MM.1S (cell line): ENCODE measurements at regions not wholly inside any gene's neighbourhood (a gene's known extent, or its start where the extent isn't known, plus 50 kb on each side); places are given as distances from the start of the nearest gene placed in this dataset.

Experiments
- DNase-seq: peaks from one replicate; pipeline ENCODE4 v3.0.0-alpha.2; 2015
- H2AFZ ChIP-seq: fragments of 300-600 bp; sonication (generic); 2 replicates; pipeline ENCODE4 v1.6.0; 2016; ENCODE audit warnings: antibody characterized with exemption, low read length
- H3F3A ChIP-seq: fragments of 300-600 bp; sonication (generic); 2 replicates; pipeline ENCODE4 v1.6.1; 2016; ENCODE audit warnings: mild to moderate bottlenecking, antibody characterized with exemption, low read length, moderate library complexity, mixed read lengths; ENCODE audit not compliant: insufficient read depth
- H3K27ac ChIP-seq: fragments of 300-600 bp; sonication (generic); 2 replicates; pipeline ENCODE4 v1.5.1; 2016; ENCODE audit warnings: mild to moderate bottlenecking, low read length
- H3K27me3 ChIP-seq: fragments of 300-600 bp; sonication (generic); replicated peaks from 2 replicates; pipeline ENCODE4 v1.6.0; 2016; ENCODE audit warnings: low read length; ENCODE audit not compliant: insufficient read depth
- H3K36me3 ChIP-seq: fragments of 300-600 bp; sonication (generic); replicated peaks from 2 replicates; pipeline ENCODE4 v1.6.1; 2016; ENCODE audit warnings: mild to moderate bottlenecking, low read length, mixed read lengths; ENCODE audit not compliant: insufficient read depth
- H3K4me1 ChIP-seq: fragments of 300-600 bp; sonication (generic); 2 replicates; pipeline ENCODE4 v1.6.1; 2016; ENCODE audit warnings: low read length, mixed read lengths
- H3K4me2 ChIP-seq: fragments of 300-600 bp; sonication (generic); 2 replicates; pipeline ENCODE4 v1.6.0; 2016; ENCODE audit warnings: low read depth, low read length
- H3K4me3 ChIP-seq: fragments of 300-600 bp; sonication (generic); 2 replicates; pipeline ENCODE4 v1.5.1; 2016; ENCODE audit warnings: low read length, mixed read lengths
- H3K79me2 ChIP-seq: fragments of 300-600 bp; sonication (generic); 2 replicates; pipeline ENCODE4 v1.6.1; 2016; ENCODE audit warnings: mixed run types, low read length, mixed read lengths
- H3K9ac ChIP-seq: fragments of 300-600 bp; sonication (generic); 2 replicates; pipeline ENCODE4 v1.6.1; 2016; ENCODE audit warnings: low read length, mixed read lengths
- H3K9me2 ChIP-seq: fragments of 300-600 bp; sonication (generic); replicated peaks from 2 replicates; pipeline ENCODE4 v1.6.1; 2016; ENCODE audit warnings: mild to moderate bottlenecking, low read length, mixed read lengths; ENCODE audit not compliant: insufficient read depth
- H3K9me3 ChIP-seq: fragments of 300-600 bp; sonication (generic); replicated peaks from 2 replicates; pipeline ENCODE4 v1.6.1; 2016; ENCODE audit warnings: mild to moderate bottlenecking, low read length, mixed read lengths; ENCODE audit not compliant: insufficient read depth
- H4K20me1 ChIP-seq: fragments of 300-600 bp; sonication (generic); 2 replicates; pipeline ENCODE4 v1.6.1; 2016; ENCODE audit warnings: mild to moderate bottlenecking, low read length, moderate library complexity, mixed read lengths; ENCODE audit not compliant: insufficient read depth
- EZH2 ChIP-seq: fragments of 300-600 bp; sonication (generic); optimal IDR thresholded peaks from 2 replicates; pipeline ENCODE3; 2017; ENCODE audit warnings: low read depth, mild to moderate bottlenecking, antibody characterized with exemption, low read length, mixed read lengths
- EZH2phosphoT487 ChIP-seq: fragments of 300-600 bp; sonication (generic); IDR thresholded peaks from 2 replicates; pipeline ENCODE4 v1.6.1; 2018; ENCODE audit warnings: antibody characterized with exemption, low read length
- TF ChIP-seq, protein P1 (sequence below): fragments of 300-600 bp; sonication (generic); IDR thresholded peaks from 2 replicates; pipeline ENCODE4 v1.5.1; 2016; ENCODE audit warnings: antibody characterized with exemption, low read length, mixed read lengths

DNA sequence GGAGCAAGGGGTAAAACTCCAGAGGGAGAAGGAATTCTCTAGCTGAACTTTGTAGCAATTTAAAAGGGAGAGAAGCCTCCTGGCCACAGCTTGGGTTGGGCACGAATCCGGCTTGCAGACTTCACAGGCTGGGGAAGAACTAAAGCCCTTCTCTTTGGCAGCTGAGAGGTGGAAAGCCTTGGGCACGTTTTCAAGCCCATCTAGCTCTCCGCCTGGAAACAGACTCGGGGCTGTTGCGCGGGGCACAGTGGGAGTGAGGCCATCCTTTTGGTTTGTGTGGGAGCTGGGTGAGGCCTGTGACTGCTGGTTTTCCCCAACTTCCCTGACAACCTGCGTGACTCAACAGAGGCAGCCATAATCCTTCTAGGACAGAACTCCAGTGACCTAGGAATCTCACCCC is 295.7 kb upstream of the ROBO1 start:
- Histone ChIP-seq H4K20me1 (no peaks in the 10 kb centered on the region), H3K36me3 (no peaks in the 10 kb centered on the region), H3K9me2 (no peaks in the 10 kb centered on the region), H3K9me3 (no peaks in the 10 kb centered on the region), H3K4me2 (no peak overlapping the region), H3K27ac (no peak overlapping the region), H3K4me1 (peaks cover 5% of the 10 kb centered on the region; the same call in 1 of the 2 replicates), H3K27me3 (no peaks in the 10 kb centered on the region), H3K4me3 (no peak overlapping the region), H3F3A (peaks cover 6% of the 10 kb centered on the region; the same call in 1 of the 2 replicates), H2AFZ (no peak overlapping the region), H3K9ac (no peak overlapping the region), H3K79me2 (no peaks in the 10 kb centered on the region)
- DNase-seq: no peak
- TF ChIP-seq EZH2phosphoT487 (no peak), EZH2 (no peak)
- TF ChIP-seq, protein P1, sequence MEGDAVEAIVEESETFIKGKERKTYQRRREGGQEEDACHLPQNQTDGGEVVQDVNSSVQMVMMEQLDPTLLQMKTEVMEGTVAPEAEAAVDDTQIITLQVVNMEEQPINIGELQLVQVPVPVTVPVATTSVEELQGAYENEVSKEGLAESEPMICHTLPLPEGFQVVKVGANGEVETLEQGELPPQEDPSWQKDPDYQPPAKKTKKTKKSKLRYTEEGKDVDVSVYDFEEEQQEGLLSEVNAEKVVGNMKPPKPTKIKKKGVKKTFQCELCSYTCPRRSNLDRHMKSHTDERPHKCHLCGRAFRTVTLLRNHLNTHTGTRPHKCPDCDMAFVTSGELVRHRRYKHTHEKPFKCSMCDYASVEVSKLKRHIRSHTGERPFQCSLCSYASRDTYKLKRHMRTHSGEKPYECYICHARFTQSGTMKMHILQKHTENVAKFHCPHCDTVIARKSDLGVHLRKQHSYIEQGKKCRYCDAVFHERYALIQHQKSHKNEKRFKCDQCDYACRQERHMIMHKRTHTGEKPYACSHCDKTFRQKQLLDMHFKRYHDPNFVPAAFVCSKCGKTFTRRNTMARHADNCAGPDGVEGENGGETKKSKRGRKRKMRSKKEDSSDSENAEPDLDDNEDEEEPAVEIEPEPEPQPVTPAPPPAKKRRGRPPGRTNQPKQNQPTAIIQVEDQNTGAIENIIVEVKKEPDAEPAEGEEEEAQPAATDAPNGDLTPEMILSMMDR: no peak

DNA sequence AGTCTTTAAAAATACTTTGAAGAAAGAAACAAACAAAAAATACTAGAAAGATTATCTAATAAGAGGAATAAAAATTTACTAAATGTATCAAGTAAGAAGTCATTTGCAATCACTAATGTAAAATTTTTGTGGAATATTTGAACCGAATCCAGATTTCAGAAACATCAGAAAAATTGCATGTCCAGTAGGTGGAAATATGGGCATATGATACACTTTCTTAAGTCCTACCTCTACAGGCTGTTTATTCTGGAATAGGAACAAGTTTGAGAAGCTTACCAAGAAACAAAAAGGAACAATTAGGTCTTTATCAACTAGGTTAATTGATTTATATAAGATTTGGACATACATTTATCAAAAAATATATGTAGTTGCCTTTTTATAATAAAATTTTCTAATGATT is 292.9 kb upstream of the ROBO1 start:
- H3K9me2 ChIP-seq: no peaks in the 10 kb centered on the region
- H3K79me2 ChIP-seq: no peaks in the 10 kb centered on the region
- H3K4me1 ChIP-seq: no peaks in the 10 kb centered on the region
- no peaks in the 10 kb centered on the region for H3K27me3 ChIP-seq
- no peak overlapping the region for H3K4me3 ChIP-seq
- H3F3A ChIP-seq: no peaks in the 10 kb centered on the region
- DNase-seq: no peak
- H4K20me1 ChIP-seq: no peaks in the 10 kb centered on the region
- no peak overlapping the region for H2AFZ ChIP-seq
- H3K4me2 ChIP-seq: no peak overlapping the region
- no peaks in the 10 kb centered on the region for H3K9me3 ChIP-seq
- TF ChIP-seq EZH2: no peak
- TF ChIP-seq EZH2phosphoT487: no peak
- TF ChIP-seq, protein P1: no peak
- H3K9ac ChIP-seq: no peak overlapping the region
- no peaks in the 10 kb centered on the region for H3K36me3 ChIP-seq
- H3K27ac ChIP-seq: no peak overlapping the region

DNA sequence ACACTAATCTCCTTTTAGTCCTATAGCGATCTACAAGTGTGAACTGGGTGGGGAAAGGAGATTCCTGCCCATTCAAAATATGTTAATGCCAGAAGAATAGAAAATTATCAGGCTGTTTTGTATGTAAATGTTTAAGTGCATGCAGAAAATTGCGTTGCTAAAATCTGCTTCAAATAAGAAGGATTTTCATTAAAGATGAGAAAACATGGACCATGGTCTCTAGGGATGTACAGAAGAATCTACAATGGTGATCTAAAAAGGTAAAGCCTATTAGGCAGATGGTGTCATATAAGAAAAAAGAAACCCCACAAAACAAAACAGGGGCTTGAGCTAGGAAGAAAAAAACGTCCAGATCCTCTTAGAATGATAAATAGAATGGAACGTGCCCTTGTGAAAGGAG is 287.5 kb upstream of the ROBO1 start:
- DNase-seq: no peak
- H3F3A ChIP-seq: no peaks in the 10 kb centered on the region
- H3K4me3 ChIP-seq: no peak overlapping the region
- H3K79me2 ChIP-seq: no peaks in the 10 kb centered on the region
- TF ChIP-seq EZH2phosphoT487 (no peak), EZH2 (no peak)
- TF ChIP-seq, protein P1: no peak
- H3K9ac ChIP-seq: no peak overlapping the region
- no peaks in the 10 kb centered on the region for H3K36me3 ChIP-seq
- no peaks in the 10 kb centered on the region for H4K20me1 ChIP-seq
- no peaks in the 10 kb centered on the region for H3K9me3 ChIP-seq
- H3K27me3 ChIP-seq: no peaks in the 10 kb centered on the region
- H3K4me1 ChIP-seq: no peaks in the 10 kb centered on the region
- no peak overlapping the region for H3K4me2 ChIP-seq
- H3K27ac ChIP-seq: no peak overlapping the region
- H3K9me2 ChIP-seq: no peaks in the 10 kb centered on the region
- H2AFZ ChIP-seq: no peak overlapping the region
